Activated B cell treated with CpG ODN at 0.5 μM for 24 hours (primary cell): ENCODE measurements at regions not wholly inside any gene's neighbourhood (a gene's known extent, or its start where the extent isn't known, plus 50 kb on each side); places are given as distances from the start of the nearest gene placed in this dataset.

Source experiments
- ATAC-seq: fragments of 200-7000 bp; cut with Tn5 transposase; one replicate; pipeline ENCODE4 v1.10.0; 2021; ENCODE audit warnings: low read depth, mild to moderate bottlenecking, moderate library complexity
- CTCF ChIA-PET: fragments of 350-600 bp; sonication (Branson Sonifier 250); formaldehyde crosslinking; loops from one replicate; lab custom pipeline; 2021; ENCODE audit warnings: antibody characterized with exemption; lab: Charles Lee
- POLR2A ChIA-PET: fragments of 350-600 bp; sonication (Branson Sonifier 250); formaldehyde crosslinking; loops from one replicate; lab custom pipeline; 2021; ENCODE audit warnings: antibody characterized with exemption; lab: Charles Lee
- DNase-seq: peaks from one replicate; pipeline ENCODE4 v3.0.0; 2022
- H3K27ac Mint-ChIP-seq: one replicate; pipeline ENCODE4 v1.8.0; 2020; ENCODE audit warnings: mixed read lengths
- H3K27me3 Mint-ChIP-seq: one replicate; pipeline ENCODE4 v1.8.0; 2021; ENCODE audit warnings: mixed read lengths
- H3K36me3 Mint-ChIP-seq: one replicate; pipeline ENCODE4 v1.8.0; 2021; ENCODE audit warnings: low read depth, mixed read lengths
- H3K4me1 Mint-ChIP-seq: one replicate; pipeline ENCODE4 v1.8.0; 2021; ENCODE audit warnings: mixed read lengths
- H3K4me3 Mint-ChIP-seq: one replicate; pipeline ENCODE4 v1.8.0; 2020; ENCODE audit warnings: mild to moderate bottlenecking, mixed read lengths
- H3K9me3 Mint-ChIP-seq: one replicate; pipeline ENCODE4 v1.8.0; 2020; ENCODE audit warnings: mixed read lengths
- intact Hi-C: fragments of 100-400 bp; cut with micrococcal nuclease; formaldehyde crosslinking; loops from one replicate; pipeline ENCODE4 v1.15.1; 2024
- TF ChIP-seq, protein P1 (sequence below): fragments of 200-600 bp; IDR thresholded peaks from one replicate; pipeline ENCODE4 v1.8.0; 2022; ENCODE audit warnings: antibody characterized with exemption, mild to moderate bottlenecking

DNA sequence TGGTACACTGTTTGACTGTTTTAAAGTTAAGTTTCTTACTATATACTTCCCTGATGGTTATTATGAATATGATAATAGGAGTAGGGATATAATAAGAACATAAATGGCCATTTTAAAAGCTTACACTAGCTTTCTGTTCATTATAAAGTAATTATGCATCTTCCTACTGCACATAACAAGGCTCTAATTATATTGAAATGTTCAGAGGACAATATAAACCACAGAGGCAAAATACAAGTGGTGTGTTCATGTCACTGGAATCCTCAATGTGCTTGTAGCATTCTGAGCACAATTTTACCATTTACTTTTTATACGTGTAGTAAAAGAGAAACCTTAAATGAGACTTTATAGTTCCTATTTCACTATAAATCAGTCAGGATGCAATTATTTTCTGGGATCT lies 268.3 kb downstream of the TMA16 start:
- TF ChIP-seq, protein P1, sequence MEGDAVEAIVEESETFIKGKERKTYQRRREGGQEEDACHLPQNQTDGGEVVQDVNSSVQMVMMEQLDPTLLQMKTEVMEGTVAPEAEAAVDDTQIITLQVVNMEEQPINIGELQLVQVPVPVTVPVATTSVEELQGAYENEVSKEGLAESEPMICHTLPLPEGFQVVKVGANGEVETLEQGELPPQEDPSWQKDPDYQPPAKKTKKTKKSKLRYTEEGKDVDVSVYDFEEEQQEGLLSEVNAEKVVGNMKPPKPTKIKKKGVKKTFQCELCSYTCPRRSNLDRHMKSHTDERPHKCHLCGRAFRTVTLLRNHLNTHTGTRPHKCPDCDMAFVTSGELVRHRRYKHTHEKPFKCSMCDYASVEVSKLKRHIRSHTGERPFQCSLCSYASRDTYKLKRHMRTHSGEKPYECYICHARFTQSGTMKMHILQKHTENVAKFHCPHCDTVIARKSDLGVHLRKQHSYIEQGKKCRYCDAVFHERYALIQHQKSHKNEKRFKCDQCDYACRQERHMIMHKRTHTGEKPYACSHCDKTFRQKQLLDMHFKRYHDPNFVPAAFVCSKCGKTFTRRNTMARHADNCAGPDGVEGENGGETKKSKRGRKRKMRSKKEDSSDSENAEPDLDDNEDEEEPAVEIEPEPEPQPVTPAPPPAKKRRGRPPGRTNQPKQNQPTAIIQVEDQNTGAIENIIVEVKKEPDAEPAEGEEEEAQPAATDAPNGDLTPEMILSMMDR, result no peak
- no peak for ATAC-seq
- H3K4me3 Mint-ChIP-seq, result no peak overlapping the region
- intact Hi-C loops, result no loop called here
- no peaks in the 10 kb centered on the region for H3K36me3 Mint-ChIP-seq
- peaks cover 5% of the 10 kb centered on the region for H3K27me3 Mint-ChIP-seq
- CTCF ChIA-PET, result no interaction called here
- no peak for DNase-seq
- no peaks in the 10 kb centered on the region for H3K4me1 Mint-ChIP-seq
- H3K9me3 Mint-ChIP-seq, result no peaks in the 10 kb centered on the region
- POLR2A ChIA-PET, result no interaction called here
- no peak overlapping the region for H3K27ac Mint-ChIP-seq

DNA sequence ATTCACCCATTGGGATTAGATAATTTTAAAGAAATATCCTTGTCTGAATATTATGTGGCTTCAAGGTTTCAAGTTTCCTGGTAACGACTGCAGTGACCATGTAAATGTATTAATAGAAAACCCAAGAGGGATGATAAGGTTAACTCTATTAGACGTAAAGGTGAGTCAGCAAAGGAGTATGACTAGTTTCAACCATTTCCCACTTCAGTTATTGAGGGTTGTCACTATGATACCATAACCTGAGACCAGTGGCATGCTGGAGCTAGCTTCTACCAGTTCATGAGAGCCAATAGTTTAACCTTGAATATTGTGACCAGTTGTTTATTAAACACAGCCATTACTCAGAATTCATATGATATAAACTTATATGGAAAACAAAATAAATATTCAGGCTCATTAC lies 270.1 kb downstream of the TMA16 start:
- ChIA-PET POLR2A (no interaction called here), CTCF (no interaction called here)
- H3K27me3 Mint-ChIP-seq, result peaks cover 7% of the 10 kb centered on the region
- no peaks in the 10 kb centered on the region for H3K4me1 Mint-ChIP-seq
- TF ChIP-seq, protein P1, result no peak
- H3K4me3 Mint-ChIP-seq, result no peak overlapping the region
- no peaks in the 10 kb centered on the region for H3K9me3 Mint-ChIP-seq
- DNase-seq (no peak), ATAC-seq (no peak)
- H3K36me3 Mint-ChIP-seq, result no peaks in the 10 kb centered on the region
- intact Hi-C loops, result no loop called here
- no peak overlapping the region for H3K27ac Mint-ChIP-seq

DNA sequence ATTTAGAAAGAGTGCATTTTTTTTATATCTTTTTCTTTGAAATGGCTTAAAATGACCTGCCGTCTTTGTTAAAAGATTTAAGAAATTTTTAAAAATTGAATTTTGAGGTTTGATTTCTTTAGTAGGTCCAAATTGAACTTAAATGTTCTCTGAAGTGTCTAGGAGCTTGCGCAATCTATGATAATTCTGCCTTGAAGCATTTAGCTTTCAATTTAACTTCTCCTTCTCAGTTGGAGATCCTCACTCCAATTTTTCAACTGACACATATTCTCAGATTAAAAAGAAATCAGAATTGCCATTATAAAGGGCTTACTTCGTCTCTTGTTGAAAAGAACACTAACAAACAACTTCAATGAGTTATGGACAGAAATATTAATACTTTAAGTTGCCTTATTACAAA lies 273.5 kb downstream of the TMA16 start:
- DNase-seq, result no peak
- CTCF ChIA-PET, result no interaction called here
- H3K9me3 Mint-ChIP-seq, result no peaks in the 10 kb centered on the region
- no peak overlapping the region for H3K4me3 Mint-ChIP-seq
- TF ChIP-seq, protein P1, result no peak
- peaks cover 10% of the 10 kb centered on the region for H3K27me3 Mint-ChIP-seq
- no peaks in the 10 kb centered on the region for H3K36me3 Mint-ChIP-seq
- POLR2A ChIA-PET, result no interaction called here
- intact Hi-C loops, result no loop called here
- H3K4me1 Mint-ChIP-seq, result no peaks in the 10 kb centered on the region
- H3K27ac Mint-ChIP-seq, result no peak overlapping the region
- no peak for ATAC-seq

DNA sequence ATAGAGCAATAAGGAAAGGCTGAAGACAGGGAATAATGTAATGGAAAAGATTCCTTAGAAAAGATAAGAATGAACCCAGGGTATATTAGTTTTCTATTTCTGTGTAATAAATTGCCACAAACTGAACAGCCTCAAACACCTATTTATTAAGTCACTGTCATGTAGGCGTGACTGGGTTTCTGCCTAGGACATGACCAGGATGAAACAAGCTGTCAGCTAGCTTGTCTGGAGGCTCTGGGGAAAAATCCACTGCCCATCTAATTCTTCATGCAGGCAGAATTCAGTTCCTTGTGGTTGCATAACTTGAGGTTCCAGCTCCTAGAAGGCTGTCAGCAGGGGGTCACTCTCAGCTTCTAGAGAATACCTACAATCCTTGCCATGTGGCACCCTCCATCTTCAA lies 277.7 kb downstream of the TMA16 start:
- H3K4me1 Mint-ChIP-seq, result no peaks in the 10 kb centered on the region
- CTCF ChIA-PET, result no interaction called here
- TF ChIP-seq, protein P1, result no peak
- no peaks in the 10 kb centered on the region for H3K36me3 Mint-ChIP-seq
- H3K4me3 Mint-ChIP-seq, result no peak overlapping the region
- no peak overlapping the region for H3K27ac Mint-ChIP-seq
- ATAC-seq (no peak), DNase-seq (no peak)
- no peaks in the 10 kb centered on the region for H3K9me3 Mint-ChIP-seq
- intact Hi-C loops, result no loop called here
- POLR2A ChIA-PET, result no interaction called here
- peaks cover 9% of the 10 kb centered on the region for H3K27me3 Mint-ChIP-seq

DNA sequence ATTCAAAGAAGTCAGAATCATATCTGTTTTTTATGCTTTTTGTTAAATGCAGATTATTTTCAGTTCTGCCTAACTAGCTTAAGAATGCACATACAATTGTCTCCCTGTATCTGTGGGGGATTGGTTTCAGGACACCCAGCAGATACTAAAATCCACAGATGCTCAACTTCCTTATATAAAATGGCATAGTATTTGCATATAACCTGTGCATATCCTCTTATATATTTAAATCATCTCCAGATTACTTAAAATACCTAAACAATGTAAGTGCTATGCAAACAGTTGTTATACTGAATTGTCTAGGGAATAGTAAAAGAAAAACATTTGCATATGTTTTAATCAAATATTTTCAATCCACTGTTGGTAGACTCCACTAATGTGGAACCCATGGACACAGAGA lies 279.4 kb downstream of the TMA16 start:
- Mint-ChIP-seq H3K4me1 (no peaks in the 10 kb centered on the region), H3K27ac (no peak overlapping the region), H3K36me3 (no peaks in the 10 kb centered on the region), H3K9me3 (no peaks in the 10 kb centered on the region), H3K27me3 (peaks cover 12% of the 10 kb centered on the region), H3K4me3 (no peak overlapping the region)
- intact Hi-C loops, result no loop called here
- DNase-seq, result no peak
- TF ChIP-seq, protein P1, result no peak
- CTCF ChIA-PET, result no interaction called here
- POLR2A ChIA-PET, result no interaction called here
- ATAC-seq, result no peak
